ENCODE measurements at regions not wholly inside any gene's neighbourhood (a gene's known extent, or its start where the extent isn't known, plus 50 kb on each side); places are given as distances from the start of the nearest gene placed in this dataset.
A peak's percentile ranks its signal among the peaks of the same experiment; 100 is the strongest.

- TF ChIP-seq CTCF (IDR thresholded peaks at IDR 0.05; ENCODE audit: low read depth, low read length), result no peak
- no peak overlapping the region for H3K4me3 ChIP-seq (ENCODE audit: low read depth, low read length)
Observed at GRCh38 chr11:116500947-116501602, 271.7 kb downstream of the BUD13 start.

GRCh38 chr11:116500026-116500946 is 272.5 kb downstream of the BUD13 start:
- TF ChIP-seq CTCF (IDR thresholded peaks at IDR 0.05; ENCODE audit: low read depth, low read length), result no peak
- no peak overlapping the region for H3K4me3 ChIP-seq (ENCODE audit: low read depth, low read length)

- TF ChIP-seq CTCF (IDR thresholded peaks at IDR 0.05; ENCODE audit: low read depth, low read length), result peak; percentile 41; the same call in 1 of the 2 replicates
- no peak overlapping the region for H3K4me3 ChIP-seq (ENCODE audit: low read depth, low read length)
Observed at GRCh38 chr11:116499396-116500003, 273.3 kb downstream of the BUD13 start.

- H3K4me3 ChIP-seq (ENCODE audit: low read depth, low read length), result no peak overlapping the region
- TF ChIP-seq CTCF (IDR thresholded peaks at IDR 0.05; ENCODE audit: low read depth, low read length), result no peak
Observed at GRCh38 chr11:116498161-116498560, 274.6 kb downstream of the BUD13 start.

GRCh38 chr11:116492600-116492999 is 280.2 kb downstream of the BUD13 start:
- no peak for TF ChIP-seq CTCF (IDR thresholded peaks at IDR 0.05; ENCODE audit: low read depth, low read length)
- no peak overlapping the region for H3K4me3 ChIP-seq (ENCODE audit: low read depth, low read length)

- no peak overlapping the region for H3K4me3 ChIP-seq (ENCODE audit: low read depth, low read length)
- TF ChIP-seq CTCF (IDR thresholded peaks at IDR 0.05; ENCODE audit: low read depth, low read length), result no peak
Observed at GRCh38 chr11:116488836-116489389, 283.9 kb downstream of the BUD13 start.
